ENCODE measurements at regions not wholly inside any gene's neighbourhood (a gene's known extent, or its start where the extent isn't known, plus 50 kb on each side); places are given as distances from the start of the nearest gene placed in this dataset.

- no peak for DNase-seq
Observed at GRCh38 chr5:107257885-107258520, 412.7 kb downstream of the EFNA5 start.

GRCh38 chr5:107254902-107255234 is 415.9 kb downstream of the EFNA5 start:
- no peak for DNase-seq

- no peak for DNase-seq
Observed at GRCh38 chr5:107254214-107254901, 416.4 kb downstream of the EFNA5 start.

- DNase-seq = no peak
Observed at GRCh38 chr5:107253246-107253645, 417.5 kb downstream of the EFNA5 start.

- DNase-seq = no peak
Observed at GRCh38 chr5:107251151-107251550, 419.6 kb downstream of the EFNA5 start.

GRCh38 chr5:107248066-107248695 is 422.6 kb downstream of the EFNA5 start:
- no peak for DNase-seq

GRCh38 chr5:107247427-107247826 is 423.3 kb downstream of the EFNA5 start:
- DNase-seq = no peak

- DNase-seq = no peak
Observed at GRCh38 chr5:107243220-107243579, 427.5 kb downstream of the EFNA5 start.

- no peak for DNase-seq
Observed at GRCh38 chr5:107242411-107243219, 428.1 kb downstream of the EFNA5 start.

GRCh38 chr5:107241841-107242240 is 428.9 kb downstream of the EFNA5 start:
- no peak for DNase-seq

- DNase-seq = no peak
Observed at GRCh38 chr5:107235167-107235566, 435.6 kb downstream of the EFNA5 start.

GRCh38 chr5:107232788-107233187 is 437.9 kb downstream of the EFNA5 start:
- no peak for DNase-seq

GRCh38 chr5:107232293-107232692 is 438.4 kb downstream of the EFNA5 start:
- no peak for DNase-seq

- DNase-seq = no peak
Observed at GRCh38 chr5:107231191-107231590, 439.5 kb downstream of the EFNA5 start.

GRCh38 chr5:107230367-107230766 is 440.4 kb downstream of the EFNA5 start:
- no peak for DNase-seq

GRCh38 chr5:107228226-107228625 is 442.5 kb downstream of the EFNA5 start:
- DNase-seq = no peak

GRCh38 chr5:107224272-107224671 is 446.5 kb downstream of the EFNA5 start:
- DNase-seq = no peak

- no peak for DNase-seq
Observed at GRCh38 chr5:107223066-107223465, 447.7 kb downstream of the EFNA5 start.

GRCh38 chr5:107219993-107220392 is 450.7 kb downstream of the EFNA5 start:
- no peak for DNase-seq

- DNase-seq = no peak
Observed at GRCh38 chr5:107218457-107219193, 452.1 kb downstream of the EFNA5 start.

GRCh38 chr5:107217721-107218130 is 453.0 kb downstream of the EFNA5 start:
- DNase-seq = no peak

- DNase-seq = no peak
Observed at GRCh38 chr5:107216587-107216986, 454.1 kb downstream of the EFNA5 start.

GRCh38 chr5:107215611-107216010 is 455.1 kb downstream of the EFNA5 start:
- no peak for DNase-seq

Measured in activated gamma-delta T cell (primary cell).